MM.1S (cell line): ENCODE measurements at regions not wholly inside any gene's neighbourhood (a gene's known extent, or its start where the extent isn't known, plus 50 kb on each side); places are given as distances from the start of the nearest gene placed in this dataset.

Source experiments
- DNase-seq: peaks from one replicate; pipeline ENCODE4 v3.0.0-alpha.2; 2015
- H2AFZ ChIP-seq: fragments of 300-600 bp; sonication (generic); 2 replicates; pipeline ENCODE4 v1.6.0; 2016; ENCODE audit warnings: antibody characterized with exemption, low read length
- H3F3A ChIP-seq: fragments of 300-600 bp; sonication (generic); 2 replicates; pipeline ENCODE4 v1.6.1; 2016; ENCODE audit warnings: mild to moderate bottlenecking, antibody characterized with exemption, low read length, moderate library complexity, mixed read lengths; ENCODE audit not compliant: insufficient read depth
- H3K27ac ChIP-seq: fragments of 300-600 bp; sonication (generic); 2 replicates; pipeline ENCODE4 v1.5.1; 2016; ENCODE audit warnings: mild to moderate bottlenecking, low read length
- H3K27me3 ChIP-seq: fragments of 300-600 bp; sonication (generic); replicated peaks from 2 replicates; pipeline ENCODE4 v1.6.0; 2016; ENCODE audit warnings: low read length; ENCODE audit not compliant: insufficient read depth
- H3K36me3 ChIP-seq: fragments of 300-600 bp; sonication (generic); replicated peaks from 2 replicates; pipeline ENCODE4 v1.6.1; 2016; ENCODE audit warnings: mild to moderate bottlenecking, low read length, mixed read lengths; ENCODE audit not compliant: insufficient read depth
- H3K4me1 ChIP-seq: fragments of 300-600 bp; sonication (generic); 2 replicates; pipeline ENCODE4 v1.6.1; 2016; ENCODE audit warnings: low read length, mixed read lengths
- H3K4me2 ChIP-seq: fragments of 300-600 bp; sonication (generic); 2 replicates; pipeline ENCODE4 v1.6.0; 2016; ENCODE audit warnings: low read depth, low read length
- H3K4me3 ChIP-seq: fragments of 300-600 bp; sonication (generic); 2 replicates; pipeline ENCODE4 v1.5.1; 2016; ENCODE audit warnings: low read length, mixed read lengths
- H3K79me2 ChIP-seq: fragments of 300-600 bp; sonication (generic); 2 replicates; pipeline ENCODE4 v1.6.1; 2016; ENCODE audit warnings: mixed run types, low read length, mixed read lengths
- H3K9ac ChIP-seq: fragments of 300-600 bp; sonication (generic); 2 replicates; pipeline ENCODE4 v1.6.1; 2016; ENCODE audit warnings: low read length, mixed read lengths
- H3K9me2 ChIP-seq: fragments of 300-600 bp; sonication (generic); replicated peaks from 2 replicates; pipeline ENCODE4 v1.6.1; 2016; ENCODE audit warnings: mild to moderate bottlenecking, low read length, mixed read lengths; ENCODE audit not compliant: insufficient read depth
- H3K9me3 ChIP-seq: fragments of 300-600 bp; sonication (generic); replicated peaks from 2 replicates; pipeline ENCODE4 v1.6.1; 2016; ENCODE audit warnings: mild to moderate bottlenecking, low read length, mixed read lengths; ENCODE audit not compliant: insufficient read depth
- H4K20me1 ChIP-seq: fragments of 300-600 bp; sonication (generic); 2 replicates; pipeline ENCODE4 v1.6.1; 2016; ENCODE audit warnings: mild to moderate bottlenecking, low read length, moderate library complexity, mixed read lengths; ENCODE audit not compliant: insufficient read depth
- EZH2 ChIP-seq: fragments of 300-600 bp; sonication (generic); optimal IDR thresholded peaks from 2 replicates; pipeline ENCODE3; 2017; ENCODE audit warnings: low read depth, mild to moderate bottlenecking, antibody characterized with exemption, low read length, mixed read lengths
- EZH2phosphoT487 ChIP-seq: fragments of 300-600 bp; sonication (generic); IDR thresholded peaks from 2 replicates; pipeline ENCODE4 v1.6.1; 2018; ENCODE audit warnings: antibody characterized with exemption, low read length
- TF ChIP-seq, protein P1 (sequence below): fragments of 300-600 bp; sonication (generic); IDR thresholded peaks from 2 replicates; pipeline ENCODE4 v1.5.1; 2016; ENCODE audit warnings: antibody characterized with exemption, low read length, mixed read lengths

DNA sequence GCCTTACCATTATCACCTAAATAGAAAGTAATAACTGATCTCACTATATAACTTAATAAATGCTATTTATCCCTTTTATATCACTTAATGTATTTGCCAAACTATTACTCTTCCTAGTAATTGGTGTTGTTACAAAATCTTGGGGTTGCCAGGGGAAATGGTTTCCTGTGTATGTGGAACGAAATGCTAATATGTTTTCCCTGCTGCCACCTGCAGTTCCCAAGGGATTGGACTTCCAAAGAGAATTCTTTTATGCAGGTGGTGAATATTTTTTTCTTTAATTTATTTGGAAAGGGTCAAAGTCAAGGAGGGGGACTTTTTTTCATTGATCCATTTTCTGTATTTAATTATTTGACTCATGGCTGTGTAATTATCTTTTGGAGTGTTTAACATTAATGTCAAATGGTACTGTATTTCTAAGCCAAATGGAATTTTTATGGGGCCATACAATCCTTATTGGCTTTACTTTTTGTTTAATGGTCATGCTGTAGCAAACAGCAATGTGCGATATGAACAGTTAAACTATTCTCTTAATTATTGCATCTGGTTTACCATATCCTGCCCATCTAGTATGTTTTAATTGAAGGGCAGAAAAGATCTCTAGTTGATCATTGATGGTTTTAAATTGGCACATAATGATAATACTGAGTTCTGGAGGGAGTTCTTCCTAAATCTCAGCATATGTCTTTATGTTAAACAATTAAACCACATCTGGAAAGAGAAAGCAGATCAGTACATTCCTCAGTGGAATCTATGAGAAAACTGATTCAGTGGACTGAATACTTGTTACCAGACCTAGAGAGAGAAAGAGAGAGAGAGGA lies 486.3 kb downstream of the TTLL7 start:
- H3K27ac ChIP-seq: no peak overlapping the region
- no peaks in the 10 kb centered on the region for H4K20me1 ChIP-seq
- H3K4me1 ChIP-seq: peaks cover 20% of the 10 kb centered on the region
- no peaks in the 10 kb centered on the region for H3K27me3 ChIP-seq
- no peak overlapping the region for H3K9ac ChIP-seq
- H3K4me2 ChIP-seq: no peak overlapping the region
- no peaks in the 10 kb centered on the region for H3K9me3 ChIP-seq
- DNase-seq: no peak
- no peaks in the 10 kb centered on the region for H3K79me2 ChIP-seq
- H3K9me2 ChIP-seq: no peaks in the 10 kb centered on the region
- TF ChIP-seq EZH2phosphoT487: no peak
- no peak for TF ChIP-seq EZH2
- TF ChIP-seq, protein P1, sequence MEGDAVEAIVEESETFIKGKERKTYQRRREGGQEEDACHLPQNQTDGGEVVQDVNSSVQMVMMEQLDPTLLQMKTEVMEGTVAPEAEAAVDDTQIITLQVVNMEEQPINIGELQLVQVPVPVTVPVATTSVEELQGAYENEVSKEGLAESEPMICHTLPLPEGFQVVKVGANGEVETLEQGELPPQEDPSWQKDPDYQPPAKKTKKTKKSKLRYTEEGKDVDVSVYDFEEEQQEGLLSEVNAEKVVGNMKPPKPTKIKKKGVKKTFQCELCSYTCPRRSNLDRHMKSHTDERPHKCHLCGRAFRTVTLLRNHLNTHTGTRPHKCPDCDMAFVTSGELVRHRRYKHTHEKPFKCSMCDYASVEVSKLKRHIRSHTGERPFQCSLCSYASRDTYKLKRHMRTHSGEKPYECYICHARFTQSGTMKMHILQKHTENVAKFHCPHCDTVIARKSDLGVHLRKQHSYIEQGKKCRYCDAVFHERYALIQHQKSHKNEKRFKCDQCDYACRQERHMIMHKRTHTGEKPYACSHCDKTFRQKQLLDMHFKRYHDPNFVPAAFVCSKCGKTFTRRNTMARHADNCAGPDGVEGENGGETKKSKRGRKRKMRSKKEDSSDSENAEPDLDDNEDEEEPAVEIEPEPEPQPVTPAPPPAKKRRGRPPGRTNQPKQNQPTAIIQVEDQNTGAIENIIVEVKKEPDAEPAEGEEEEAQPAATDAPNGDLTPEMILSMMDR: no peak
- no peak overlapping the region for H2AFZ ChIP-seq
- no peak overlapping the region for H3K4me3 ChIP-seq
- peaks cover 7% of the 10 kb centered on the region for H3F3A ChIP-seq
- no peaks in the 10 kb centered on the region for H3K36me3 ChIP-seq

DNA sequence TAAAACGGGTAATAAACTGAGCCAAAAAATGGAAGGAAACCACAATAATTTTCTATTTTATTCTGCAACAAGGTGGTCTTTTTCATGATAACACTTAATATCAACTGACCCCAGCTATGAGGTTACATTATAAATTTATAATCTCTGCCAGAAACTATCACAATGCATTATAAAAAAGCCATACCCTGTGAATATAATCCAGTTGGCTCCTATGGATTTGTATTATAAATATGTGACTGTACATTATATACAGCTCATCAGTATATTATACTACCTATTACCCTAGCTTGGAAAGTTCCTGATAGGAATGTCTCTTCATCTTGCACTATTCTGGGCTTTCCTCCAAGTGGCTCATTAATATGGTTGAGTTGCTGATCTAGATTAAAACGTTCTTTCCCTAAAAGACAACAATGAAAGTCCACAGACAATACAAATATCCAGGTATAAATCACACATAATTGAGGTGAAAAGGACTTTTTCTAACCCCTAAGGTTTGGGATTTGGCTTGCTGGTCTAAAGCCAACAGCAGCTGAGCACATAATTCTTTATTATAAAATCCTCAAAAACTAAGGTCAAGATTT lies 487.7 kb downstream of the TTLL7 start:
- Histone ChIP-seq H3K9ac (no peak overlapping the region), H3K4me1 (peaks cover 23% of the 10 kb centered on the region), H3K27ac (no peak overlapping the region), H4K20me1 (no peaks in the 10 kb centered on the region), H3K4me2 (no peak overlapping the region), H2AFZ (no peak overlapping the region), H3K27me3 (no peaks in the 10 kb centered on the region), H3K4me3 (no peak overlapping the region), H3K9me2 (no peaks in the 10 kb centered on the region), H3K79me2 (no peaks in the 10 kb centered on the region), H3K36me3 (no peaks in the 10 kb centered on the region), H3K9me3 (no peaks in the 10 kb centered on the region), H3F3A (peaks cover 7% of the 10 kb centered on the region)
- TF ChIP-seq EZH2 (no peak), EZH2phosphoT487 (no peak)
- TF ChIP-seq, protein P1: no peak
- DNase-seq: no peak

DNA sequence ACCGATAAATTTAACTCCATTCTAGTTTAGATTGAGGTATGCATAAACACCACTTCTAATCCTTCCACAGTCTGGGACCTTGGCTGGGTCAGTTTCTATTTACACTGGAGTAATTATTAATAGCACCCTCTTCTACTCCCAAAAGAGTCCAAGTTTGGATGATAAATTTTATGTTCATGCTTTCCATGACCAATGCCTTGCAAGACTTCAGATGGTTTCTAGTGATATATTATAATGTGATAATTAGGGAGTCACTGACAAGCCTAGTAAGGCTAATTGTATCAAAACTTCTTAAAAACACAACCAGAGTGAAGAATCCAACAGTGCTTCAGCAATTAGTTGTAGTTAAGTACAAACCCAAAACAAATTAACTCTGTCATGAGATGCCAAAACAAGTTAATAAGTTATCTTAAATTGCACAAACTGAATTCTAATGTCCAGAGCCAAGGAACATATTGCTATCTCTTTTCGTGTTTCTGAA lies 489.6 kb downstream of the TTLL7 start:
- no peaks in the 10 kb centered on the region for H3K79me2 ChIP-seq
- H3K27ac ChIP-seq: no peak overlapping the region
- H2AFZ ChIP-seq: no peak overlapping the region
- no peaks in the 10 kb centered on the region for H3K36me3 ChIP-seq
- H3K4me2 ChIP-seq: no peak overlapping the region
- H3K9ac ChIP-seq: no peak overlapping the region
- peaks cover 7% of the 10 kb centered on the region for H3F3A ChIP-seq
- H4K20me1 ChIP-seq: no peaks in the 10 kb centered on the region
- TF ChIP-seq EZH2phosphoT487: no peak
- TF ChIP-seq EZH2: no peak
- TF ChIP-seq, protein P1: no peak
- no peaks in the 10 kb centered on the region for H3K9me3 ChIP-seq
- no peak for DNase-seq
- peaks cover 23% of the 10 kb centered on the region for H3K4me1 ChIP-seq
- no peak overlapping the region for H3K4me3 ChIP-seq
- H3K27me3 ChIP-seq: no peaks in the 10 kb centered on the region
- H3K9me2 ChIP-seq: no peaks in the 10 kb centered on the region
